Stimulated activated CD8-positive, alpha-beta memory T cell treated with anti-CD3 and anti-CD28 coated beads, Interleukin-4, amount 100 ng/mL, for 48 hours (primary cell): ENCODE measurements at regions not wholly inside any gene's neighbourhood (a gene's known extent, or its start where the extent isn't known, plus 50 kb on each side); places are given as distances from the start of the nearest gene placed in this dataset.
A peak's percentile ranks its signal among the peaks of the same experiment; 100 is the strongest.

ENCODE experiments used
- DNase-seq: peaks from one replicate; pipeline ENCODE4 v3.0.0-alpha.2; 2020

- DNase-seq: no peak
Measured at GRCh38 chr1:39085174-39085573, 59.0 kb downstream of the NDUFS5 start.

- DNase-seq: no peak
Measured at GRCh38 chr1:39086386-39086785, 60.2 kb downstream of the NDUFS5 start.

- no peak for DNase-seq
Measured at GRCh38 chr1:39086865-39087409, 60.8 kb downstream of the NDUFS5 start.

- no peak for DNase-seq
Measured at GRCh38 chr1:39087435-39087834, 61.3 kb downstream of the NDUFS5 start.

- DNase-seq: no peak
Measured at GRCh38 chr1:39088658-39089057, 62.5 kb downstream of the NDUFS5 start.

- DNase-seq: no peak
Measured at GRCh38 chr1:39089931-39090521, 63.9 kb downstream of the NDUFS5 start.

- DNase-seq: no peak
Measured at GRCh38 chr1:39090757-39091380, 64.7 kb downstream of the NDUFS5 start.

- peak; percentile 52 for DNase-seq
Measured at GRCh38 chr1:39091845-39092645, 65.9 kb downstream of the NDUFS5 start.

GRCh38 chr1:39094685-39095084 is 68.5 kb downstream of the NDUFS5 start:
- DNase-seq: no peak

GRCh38 chr1:39098546-39099250 is 72.5 kb downstream of the NDUFS5 start:
- peak; percentile 73 for DNase-seq

GRCh38 chr1:39102537-39103327 is 76.6 kb downstream of the NDUFS5 start:
- DNase-seq: peak; percentile 32

- DNase-seq: no peak
Measured at GRCh38 chr1:39103328-39104157, 77.4 kb downstream of the NDUFS5 start.

- DNase-seq: no peak
Measured at GRCh38 chr1:39104158-39105060, 78.3 kb downstream of the NDUFS5 start.

- peak; percentile 70 for DNase-seq
Measured at GRCh38 chr1:39105061-39105840, 79.1 kb downstream of the NDUFS5 start.

GRCh38 chr1:39105841-39106765 is 80.0 kb downstream of the NDUFS5 start:
- DNase-seq: peak; percentile 54

GRCh38 chr1:39106801-39107327 is 80.7 kb downstream of the NDUFS5 start:
- DNase-seq: no peak

GRCh38 chr1:39107341-39108290 is 81.5 kb downstream of the NDUFS5 start:
- no peak for DNase-seq
